ENCODE measurements at regions not wholly inside any gene's neighbourhood (a gene's known extent, or its start where the extent isn't known, plus 50 kb on each side); places are given as distances from the start of the nearest gene placed in this dataset.

GRCh38 chr4:38189445-38189844, 229.2 kb downstream of the PTTG2 start:
- no peak for DNase-seq
- POLR2A ChIA-PET: no interaction called here
- Mint-ChIP-seq H3K4me1 (no peaks in the 10 kb centered on the region), H3K4me3 (no peak overlapping the region), H3K27me3 (peaks cover 29% of the 10 kb centered on the region), H3K9me3 (no peaks in the 10 kb centered on the region), H3K27ac (no peak overlapping the region), H3K36me3 (ENCODE audit: low read depth) (no peaks in the 10 kb centered on the region)
- CTCF ChIA-PET: interaction anchor here (1.4 kb wide), 1 partner anchor 486 kb away, joined by 4 read pairs; no protein-coding TSS in a partner anchor

- no peak for DNase-seq
- CTCF ChIA-PET: no interaction called here
- H3K27me3 Mint-ChIP-seq: peaks cover 32% of the 10 kb centered on the region
- H3K4me1 Mint-ChIP-seq: no peaks in the 10 kb centered on the region
- H3K36me3 Mint-ChIP-seq (ENCODE audit: low read depth): no peaks in the 10 kb centered on the region
- no peak overlapping the region for H3K4me3 Mint-ChIP-seq
- H3K27ac Mint-ChIP-seq: no peak overlapping the region
- POLR2A ChIA-PET: no interaction called here
- H3K9me3 Mint-ChIP-seq: no peaks in the 10 kb centered on the region
These were observed 230.6 kb downstream of the PTTG2 start for GRCh38 chr4:38190717-38191178.

- Mint-ChIP-seq H3K4me1 (no peaks in the 10 kb centered on the region), H3K36me3 (ENCODE audit: low read depth) (no peaks in the 10 kb centered on the region), H3K9me3 (no peaks in the 10 kb centered on the region), H3K27ac (no peak overlapping the region), H3K27me3 (peaks cover 30% of the 10 kb centered on the region), H3K4me3 (no peak overlapping the region)
- DNase-seq: no peak
- CTCF ChIA-PET: no interaction called here
- POLR2A ChIA-PET: no interaction called here
These were observed 232.3 kb downstream of the PTTG2 start for GRCh38 chr4:38192516-38192915.

GRCh38 chr4:38193236-38193863, 233.2 kb downstream of the PTTG2 start:
- CTCF ChIA-PET: no interaction called here
- POLR2A ChIA-PET: no interaction called here
- Mint-ChIP-seq H3K4me3 (no peak overlapping the region), H3K27me3 (peaks cover 30% of the 10 kb centered on the region), H3K4me1 (no peaks in the 10 kb centered on the region), H3K36me3 (ENCODE audit: low read depth) (no peaks in the 10 kb centered on the region), H3K27ac (no peak overlapping the region), H3K9me3 (no peaks in the 10 kb centered on the region)
- DNase-seq: no peak

GRCh38 chr4:38194047-38194602, 233.9 kb downstream of the PTTG2 start:
- POLR2A ChIA-PET: no interaction called here
- no peak for DNase-seq
- H3K9me3 Mint-ChIP-seq: no peaks in the 10 kb centered on the region
- no peak overlapping the region for H3K27ac Mint-ChIP-seq
- H3K36me3 Mint-ChIP-seq (ENCODE audit: low read depth): no peaks in the 10 kb centered on the region
- peaks cover 30% of the 10 kb centered on the region for H3K27me3 Mint-ChIP-seq
- H3K4me1 Mint-ChIP-seq: no peaks in the 10 kb centered on the region
- CTCF ChIA-PET: no interaction called here
- no peak overlapping the region for H3K4me3 Mint-ChIP-seq

- no peak overlapping the region for H3K27ac Mint-ChIP-seq
- no peaks in the 10 kb centered on the region for H3K9me3 Mint-ChIP-seq
- H3K27me3 Mint-ChIP-seq: peaks cover 27% of the 10 kb centered on the region
- ChIA-PET POLR2A (no interaction called here), CTCF (interaction anchor here (0.5 to 1.3 kb wide), 2 partner anchors 133 to 680 kb away, joined by 3 to 4 read pairs; no protein-coding TSS in a partner anchor)
- H3K4me3 Mint-ChIP-seq: no peak overlapping the region
- no peaks in the 10 kb centered on the region for H3K4me1 Mint-ChIP-seq
- DNase-seq: no peak
- H3K36me3 Mint-ChIP-seq (ENCODE audit: low read depth): no peaks in the 10 kb centered on the region
These were observed 235.3 kb downstream of the PTTG2 start for GRCh38 chr4:38195486-38195885.

GRCh38 chr4:38195911-38196310, 235.7 kb downstream of the PTTG2 start:
- no peaks in the 10 kb centered on the region for H3K36me3 Mint-ChIP-seq (ENCODE audit: low read depth)
- H3K4me3 Mint-ChIP-seq: no peak overlapping the region
- peaks cover 25% of the 10 kb centered on the region for H3K27me3 Mint-ChIP-seq
- H3K27ac Mint-ChIP-seq: no peak overlapping the region
- no peaks in the 10 kb centered on the region for H3K4me1 Mint-ChIP-seq
- no peak for DNase-seq
- no peaks in the 10 kb centered on the region for H3K9me3 Mint-ChIP-seq
- POLR2A ChIA-PET: no interaction called here
- CTCF ChIA-PET: interaction anchor here (1.3 kb wide), 1 partner anchor 134 kb away, joined by 3 read pairs; no protein-coding TSS in a partner anchor

- Mint-ChIP-seq H3K36me3 (ENCODE audit: low read depth) (no peaks in the 10 kb centered on the region), H3K27ac (no peak overlapping the region), H3K4me1 (no peaks in the 10 kb centered on the region), H3K9me3 (no peaks in the 10 kb centered on the region), H3K27me3 (peaks cover 2% of the 10 kb centered on the region), H3K4me3 (no peak overlapping the region)
- no peak for DNase-seq
- ChIA-PET POLR2A (interaction anchor here (0.7 kb wide), 1 partner anchor 238 kb away, joined by 3 read pairs; no protein-coding TSS in a partner anchor), CTCF (interaction anchor here (0.6 to 1.5 kb wide), 2 partner anchors 140 to 530 kb away, joined by 3 to 6 read pairs; no protein-coding TSS in a partner anchor)
These were observed 242.0 kb downstream of the PTTG2 start for GRCh38 chr4:38202242-38202641.

GRCh38 chr4:38203609-38204008, 243.4 kb downstream of the PTTG2 start:
- ChIA-PET POLR2A (no interaction called here), CTCF (no interaction called here)
- H3K36me3 Mint-ChIP-seq (ENCODE audit: low read depth): no peaks in the 10 kb centered on the region
- peaks cover 2% of the 10 kb centered on the region for H3K27me3 Mint-ChIP-seq
- no peaks in the 10 kb centered on the region for H3K4me1 Mint-ChIP-seq
- no peak overlapping the region for H3K4me3 Mint-ChIP-seq
- DNase-seq: no peak
- H3K9me3 Mint-ChIP-seq: no peaks in the 10 kb centered on the region
- no peak overlapping the region for H3K27ac Mint-ChIP-seq

- peaks cover 4% of the 10 kb centered on the region for H3K27me3 Mint-ChIP-seq
- DNase-seq: no peak
- no peak overlapping the region for H3K27ac Mint-ChIP-seq
- ChIA-PET CTCF (interaction anchor here (1.2 kb wide), 1 partner anchor 467 kb away, joined by 3 read pairs; no protein-coding TSS in a partner anchor), POLR2A (no interaction called here)
- H3K4me1 Mint-ChIP-seq: no peaks in the 10 kb centered on the region
- H3K4me3 Mint-ChIP-seq: no peak overlapping the region
- H3K36me3 Mint-ChIP-seq (ENCODE audit: low read depth): no peaks in the 10 kb centered on the region
- H3K9me3 Mint-ChIP-seq: no peaks in the 10 kb centered on the region
These were observed 244.3 kb downstream of the PTTG2 start for GRCh38 chr4:38204339-38205035.

- DNase-seq: no peak
- POLR2A ChIA-PET: no interaction called here
- Mint-ChIP-seq H3K4me3 (no peak overlapping the region), H3K4me1 (no peaks in the 10 kb centered on the region), H3K36me3 (ENCODE audit: low read depth) (no peaks in the 10 kb centered on the region), H3K27ac (no peak overlapping the region), H3K27me3 (peaks cover 4% of the 10 kb centered on the region), H3K9me3 (no peaks in the 10 kb centered on the region)
- CTCF ChIA-PET: interaction anchor here (1.2 kb wide), 1 partner anchor 466 kb away, joined by 3 read pairs; no protein-coding TSS in a partner anchor
These were observed 245.1 kb downstream of the PTTG2 start for GRCh38 chr4:38205261-38205660.

GRCh38 chr4:38207110-38207457, 246.9 kb downstream of the PTTG2 start:
- no peak overlapping the region for H3K27ac Mint-ChIP-seq
- ChIA-PET CTCF (no interaction called here), POLR2A (no interaction called here)
- no peaks in the 10 kb centered on the region for H3K9me3 Mint-ChIP-seq
- no peaks in the 10 kb centered on the region for H3K4me1 Mint-ChIP-seq
- H3K36me3 Mint-ChIP-seq (ENCODE audit: low read depth): no peaks in the 10 kb centered on the region
- no peak for DNase-seq
- peaks cover 4% of the 10 kb centered on the region for H3K27me3 Mint-ChIP-seq
- H3K4me3 Mint-ChIP-seq: no peak overlapping the region

GRCh38 chr4:38209654-38210053, 249.5 kb downstream of the PTTG2 start:
- Mint-ChIP-seq H3K27ac (no peak overlapping the region), H3K27me3 (peaks cover 2% of the 10 kb centered on the region), H3K9me3 (peaks cover 2% of the 10 kb centered on the region), H3K4me1 (no peaks in the 10 kb centered on the region), H3K4me3 (no peak overlapping the region), H3K36me3 (ENCODE audit: low read depth) (no peaks in the 10 kb centered on the region)
- CTCF ChIA-PET: interaction anchor here (0.7 kb wide), 1 partner anchor 25 kb away, joined by 4 read pairs; no protein-coding TSS in a partner anchor
- POLR2A ChIA-PET: no interaction called here
- no peak for DNase-seq

All from activated CD4-positive, alpha-beta memory T cell treated with anti-CD3 and anti-CD28 coated beads, Interleukin-2, amount 10 ng/mL, durations not matched to agents 7 days and 5 days (primary cell).